ENCODE measurements at regions not wholly inside any gene's neighbourhood (a gene's known extent, or its start where the extent isn't known, plus 50 kb on each side); places are given as distances from the start of the nearest gene placed in this dataset.

DNA sequence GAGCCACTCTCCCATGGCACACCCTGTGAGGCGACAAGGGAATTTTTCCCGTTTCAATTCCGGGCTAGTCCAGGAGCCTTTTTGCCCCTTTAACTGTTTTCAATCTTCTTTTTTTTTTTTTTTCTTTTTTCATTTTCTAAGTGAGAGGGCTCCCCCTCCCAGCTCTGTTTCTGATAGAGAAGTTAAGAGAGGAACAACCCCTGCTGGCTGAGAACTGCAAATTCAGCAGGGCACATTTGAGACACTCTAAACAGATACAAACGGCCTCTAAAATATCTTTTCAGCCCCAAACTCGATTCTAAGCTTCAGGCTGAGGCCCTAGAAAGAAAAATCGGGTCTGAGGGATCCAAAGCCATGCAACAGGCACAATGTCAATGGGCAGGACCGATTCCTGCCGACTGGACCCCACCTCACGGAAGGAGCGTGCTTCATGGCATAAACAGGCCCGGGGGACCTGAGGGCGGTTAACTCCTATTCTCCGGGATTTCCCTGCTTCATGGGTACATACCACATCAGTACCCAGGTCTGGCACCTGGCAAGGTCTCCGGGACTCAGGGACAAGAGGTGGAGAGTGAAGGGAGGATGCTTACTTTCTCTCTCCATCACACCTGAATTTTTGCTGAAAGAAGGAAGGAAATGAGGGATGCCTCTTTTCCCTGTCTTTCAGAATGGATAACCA is 627.5 kb downstream of the BUD13 start:
- H3K27ac ChIP-seq (replicated peaks; ENCODE audit: low read length) = no peak overlapping the region
- peak overlapping the region; percentile 35 for H3K18ac ChIP-seq (ENCODE audit: low read length)
- no peak overlapping the region for H4K91ac ChIP-seq (ENCODE audit: low read depth, low read length, poor library complexity)
- no peaks in the 10 kb centered on the region for H3K79me1 ChIP-seq (ENCODE audit: low read depth, low read length)
- H3K4me3 ChIP-seq (ENCODE audit: low read length in 2 of 2) = no peak overlapping the region
- no peaks in the 10 kb centered on the region for H3K36me3 ChIP-seq (replicated peaks in 1 of 2; ENCODE audit: control insufficient read depth in 2 of 2, insufficient read depth in 2 of 2, low read length in 2 of 2)
- no peak for DNase-seq (ENCODE audit: low spot score)
- H2AK5ac ChIP-seq (ENCODE audit: low read depth, low read length) = no peak overlapping the region
- WGBS, 2 donors (ENCODE audit: extremely low coverage in 2 of 2, insufficient read length in 2 of 2, insufficient replicate concordance in 1 of 2) = no CpG with 5 or more reads among the region's 14 CpGs
- no peak overlapping the region for H2BK12ac ChIP-seq (ENCODE audit: low read length)
- H3K9ac ChIP-seq (ENCODE audit: low read depth, low read length, poor library complexity) = no peak overlapping the region
- no peak overlapping the region for H3K14ac ChIP-seq (ENCODE audit: low read length)
- no peaks in the 10 kb centered on the region for H3K27me3 ChIP-seq (ENCODE audit: control insufficient read depth in 3 of 3, insufficient read depth in 3 of 3, low read depth in 1 of 3, low read length in 3 of 3)
- no peak overlapping the region for H2BK5ac ChIP-seq (ENCODE audit: low read length)
- no peak overlapping the region for H2BK120ac ChIP-seq (ENCODE audit: low read depth, low read length)
- no peak overlapping the region for H2BK15ac ChIP-seq (ENCODE audit: low read length)
- no peak overlapping the region for H3K23ac ChIP-seq (ENCODE audit: low read depth, low read length, poor library complexity)
- no peak overlapping the region for H3K4ac ChIP-seq (ENCODE audit: low read length)
- H3K4me1 ChIP-seq (ENCODE audit: control insufficient read depth in 2 of 2, insufficient read depth in 1 of 2, low read depth in 1 of 2, low read length in 2 of 2) = peaks cover 0 to 5% of the 10 kb centered on the region in 2 donors
- H3K4me2 ChIP-seq (ENCODE audit: insufficient read depth, low read length, poor library complexity, severe bottlenecking) = no peak overlapping the region
- H4K8ac ChIP-seq (ENCODE audit: low read depth, low read length) = no peak overlapping the region
- H2AFZ ChIP-seq (ENCODE audit: low read length) = no peak overlapping the region
- H3K9me3 ChIP-seq (replicated peaks in 1 of 2; ENCODE audit: control insufficient read depth in 2 of 2, insufficient read depth in 1 of 2, low read depth in 1 of 2, low read length in 2 of 2) = no peaks in the 10 kb centered on the region

- H3K9ac ChIP-seq (ENCODE audit: low read depth, low read length, poor library complexity) = no peak overlapping the region
- H3K23ac ChIP-seq (ENCODE audit: low read depth, low read length, poor library complexity) = no peak overlapping the region
- H3K18ac ChIP-seq (ENCODE audit: low read length) = peak overlapping the region; percentile 72
- no peaks in the 10 kb centered on the region for H3K9me3 ChIP-seq (replicated peaks in 1 of 2; ENCODE audit: control insufficient read depth in 2 of 2, insufficient read depth in 1 of 2, low read depth in 1 of 2, low read length in 2 of 2)
- no peak overlapping the region for H3K4ac ChIP-seq (ENCODE audit: low read length)
- no peak for DNase-seq (ENCODE audit: low spot score)
- H2AFZ ChIP-seq (ENCODE audit: low read length) = no peak overlapping the region
- H2AK5ac ChIP-seq (ENCODE audit: low read depth, low read length) = no peak overlapping the region
- H2BK15ac ChIP-seq (ENCODE audit: low read length) = no peak overlapping the region
- H3K4me2 ChIP-seq (ENCODE audit: insufficient read depth, low read length, poor library complexity, severe bottlenecking) = no peak overlapping the region
- no peak overlapping the region for H4K91ac ChIP-seq (ENCODE audit: low read depth, low read length, poor library complexity)
- H3K14ac ChIP-seq (ENCODE audit: low read length) = no peak overlapping the region
- H2BK12ac ChIP-seq (ENCODE audit: low read length) = no peak overlapping the region
- H3K27me3 ChIP-seq (ENCODE audit: control insufficient read depth in 3 of 3, insufficient read depth in 3 of 3, low read depth in 1 of 3, low read length in 3 of 3) = no peaks in the 10 kb centered on the region
- H4K8ac ChIP-seq (ENCODE audit: low read depth, low read length) = no peak overlapping the region
- no peak overlapping the region for H2BK5ac ChIP-seq (ENCODE audit: low read length)
- H2BK120ac ChIP-seq (ENCODE audit: low read depth, low read length) = no peak overlapping the region
- no peaks in the 10 kb centered on the region for H3K79me1 ChIP-seq (ENCODE audit: low read depth, low read length)
- no peak overlapping the region for H3K27ac ChIP-seq (replicated peaks; ENCODE audit: low read length)
- H3K36me3 ChIP-seq (replicated peaks in 1 of 2; ENCODE audit: control insufficient read depth in 2 of 2, insufficient read depth in 2 of 2, low read length in 2 of 2) = no peaks in the 10 kb centered on the region
- no CpG with 5 or more reads among the region's 17 CpGs for WGBS, 2 donors (ENCODE audit: extremely low coverage in 2 of 2, insufficient read length in 2 of 2, insufficient replicate concordance in 1 of 2)
- H3K4me3 ChIP-seq (ENCODE audit: low read length in 2 of 2) = no peak overlapping the region
- peaks cover 0 to 5% of the 10 kb centered on the region in 2 donors for H3K4me1 ChIP-seq (ENCODE audit: control insufficient read depth in 2 of 2, insufficient read depth in 1 of 2, low read depth in 1 of 2, low read length in 2 of 2)
Measured at GRCh38 chr11:116144387-116144958, 628.3 kb downstream of the BUD13 start.

DNA sequence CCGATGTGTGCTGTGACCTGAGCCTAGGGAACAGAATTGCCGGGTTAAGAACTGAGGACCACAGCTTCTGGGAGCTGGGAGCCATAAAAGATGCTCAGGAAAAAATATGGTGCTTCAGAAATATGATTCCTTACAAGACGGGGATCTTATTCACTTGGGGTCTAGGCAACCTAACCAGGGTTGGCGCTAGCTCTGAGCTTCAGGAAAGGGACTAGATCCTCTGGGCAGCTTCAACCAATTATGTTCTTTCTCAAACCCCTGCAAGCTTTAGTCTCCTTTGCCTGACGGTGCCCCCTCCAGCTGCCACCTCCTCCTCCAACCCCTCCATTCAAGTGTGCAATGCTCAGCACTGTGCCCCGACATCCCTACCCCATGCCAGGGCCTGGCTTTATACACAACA is 634.1 kb upstream of the CADM1 start:
- Histone ChIP-seq H3K27ac (replicated peaks; ENCODE audit: low read length) (no peak overlapping the region), H3K79me1 (ENCODE audit: low read depth, low read length) (no peaks in the 10 kb centered on the region), H3K4me2 (ENCODE audit: insufficient read depth, low read length, poor library complexity, severe bottlenecking) (no peak overlapping the region), H4K91ac (ENCODE audit: low read depth, low read length, poor library complexity) (no peak overlapping the region), H2BK120ac (ENCODE audit: low read depth, low read length) (no peak overlapping the region), H3K14ac (ENCODE audit: low read length) (no peak overlapping the region), H2BK5ac (ENCODE audit: low read length) (no peak overlapping the region), H3K23ac (ENCODE audit: low read depth, low read length, poor library complexity) (no peak overlapping the region), H2AFZ (ENCODE audit: low read length) (no peak overlapping the region), H3K9ac (ENCODE audit: low read depth, low read length, poor library complexity) (no peak overlapping the region), H3K36me3 (replicated peaks in 1 of 2; ENCODE audit: control insufficient read depth in 2 of 2, insufficient read depth in 2 of 2, low read length in 2 of 2) (no peaks in the 10 kb centered on the region), H4K8ac (ENCODE audit: low read depth, low read length) (no peak overlapping the region), H2AK5ac (ENCODE audit: low read depth, low read length) (no peak overlapping the region), H2BK12ac (ENCODE audit: low read length) (peak overlapping the region; percentile 64), H3K9me3 (replicated peaks in 1 of 2; ENCODE audit: control insufficient read depth in 2 of 2, insufficient read depth in 1 of 2, low read depth in 1 of 2, low read length in 2 of 2) (no peaks in the 10 kb centered on the region), H2BK15ac (ENCODE audit: low read length) (no peak overlapping the region), H3K4ac (ENCODE audit: low read length) (no peak overlapping the region), H3K18ac (ENCODE audit: low read length) (peak overlapping the region; percentile 57), H3K4me3 (ENCODE audit: low read length in 2 of 2) (no peak overlapping the region), H3K4me1 (ENCODE audit: control insufficient read depth in 2 of 2, insufficient read depth in 1 of 2, low read depth in 1 of 2, low read length in 2 of 2) (peaks cover 2 to 5% of the 10 kb centered on the region in 2 donors), H3K27me3 (ENCODE audit: control insufficient read depth in 3 of 3, insufficient read depth in 3 of 3, low read depth in 1 of 3, low read length in 3 of 3) (no peaks in the 10 kb centered on the region)
- WGBS, 2 donors (ENCODE audit: extremely low coverage in 2 of 2, insufficient read length in 2 of 2, insufficient replicate concordance in 1 of 2) = no CpG with 5 or more reads among the region's 6 CpGs
- no peak for DNase-seq (ENCODE audit: low spot score)

DNA sequence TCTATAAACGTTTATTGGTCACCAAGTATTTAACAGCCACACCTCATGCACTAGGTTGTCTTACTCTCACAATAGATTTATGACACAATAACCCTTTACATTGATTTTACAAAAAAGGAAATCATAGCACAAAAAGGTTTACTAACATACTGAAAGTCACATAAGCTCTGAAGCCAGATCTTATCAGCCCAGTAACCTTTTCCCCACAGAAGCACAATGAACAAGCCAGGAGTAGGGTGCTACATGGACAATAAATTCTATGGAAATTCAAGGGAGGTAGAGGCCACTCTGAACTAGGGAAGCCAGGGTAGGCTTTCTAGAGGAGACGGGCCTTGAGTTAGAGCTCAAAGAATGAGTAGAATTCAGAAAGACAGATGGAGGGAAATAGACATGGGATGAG is 633.5 kb upstream of the CADM1 start:
- H3K9ac ChIP-seq (ENCODE audit: low read depth, low read length, poor library complexity) = no peak overlapping the region
- H4K8ac ChIP-seq (ENCODE audit: low read depth, low read length) = no peak overlapping the region
- no peak overlapping the region for H2BK12ac ChIP-seq (ENCODE audit: low read length)
- H3K4me1 ChIP-seq (ENCODE audit: control insufficient read depth in 2 of 2, insufficient read depth in 1 of 2, low read depth in 1 of 2, low read length in 2 of 2) = peaks cover 6 to 9% of the 10 kb centered on the region in 2 donors
- no peak for DNase-seq (ENCODE audit: low spot score)
- H2AFZ ChIP-seq (ENCODE audit: low read length) = no peak overlapping the region
- H3K36me3 ChIP-seq (replicated peaks in 1 of 2; ENCODE audit: control insufficient read depth in 2 of 2, insufficient read depth in 2 of 2, low read length in 2 of 2) = no peaks in the 10 kb centered on the region
- no peak overlapping the region for H4K91ac ChIP-seq (ENCODE audit: low read depth, low read length, poor library complexity)
- no peak overlapping the region for H3K4me3 ChIP-seq (ENCODE audit: low read length in 2 of 2)
- no peak overlapping the region for H3K4ac ChIP-seq (ENCODE audit: low read length)
- H3K23ac ChIP-seq (ENCODE audit: low read depth, low read length, poor library complexity) = no peak overlapping the region
- H2BK5ac ChIP-seq (ENCODE audit: low read length) = no peak overlapping the region
- no peak overlapping the region for H3K27ac ChIP-seq (replicated peaks; ENCODE audit: low read length)
- no peak overlapping the region for H3K14ac ChIP-seq (ENCODE audit: low read length)
- H2BK120ac ChIP-seq (ENCODE audit: low read depth, low read length) = no peak overlapping the region
- no peak overlapping the region for H3K18ac ChIP-seq (ENCODE audit: low read length)
- H2BK15ac ChIP-seq (ENCODE audit: low read length) = no peak overlapping the region
- H3K4me2 ChIP-seq (ENCODE audit: insufficient read depth, low read length, poor library complexity, severe bottlenecking) = no peak overlapping the region
- no peaks in the 10 kb centered on the region for H3K79me1 ChIP-seq (ENCODE audit: low read depth, low read length)
- no peaks in the 10 kb centered on the region for H3K27me3 ChIP-seq (ENCODE audit: control insufficient read depth in 3 of 3, insufficient read depth in 3 of 3, low read depth in 1 of 3, low read length in 3 of 3)
- WGBS, 2 donors (ENCODE audit: extremely low coverage in 2 of 2, insufficient read length in 2 of 2, insufficient replicate concordance in 1 of 2) = no CpG with 5 or more reads among the region's 2 CpGs
- H3K9me3 ChIP-seq (replicated peaks in 1 of 2; ENCODE audit: control insufficient read depth in 2 of 2, insufficient read depth in 1 of 2, low read depth in 1 of 2, low read length in 2 of 2) = no peaks in the 10 kb centered on the region
- H2AK5ac ChIP-seq (ENCODE audit: low read depth, low read length) = no peak overlapping the region

All from neuronal stem cell (in vitro differentiated cells).